Panc1 (cell line): ENCODE measurements at regions not wholly inside any gene's neighbourhood (a gene's known extent, or its start where the extent isn't known, plus 50 kb on each side); places are given as distances from the start of the nearest gene placed in this dataset.

ENCODE experiments used
- ATAC-seq: fragments of 200-7000 bp; cut with Tn5 transposase; 2 replicates; pipeline ENCODE4 v1.9.1; 2020; ENCODE audit warnings: mild to moderate bottlenecking, moderate library complexity
- BruUV-seq: library from RNA; stranded (reverse); fragments of 400-500 nt; replicated peaks from 2 replicates; lab custom pipeline; 2021; lab: Mats Ljungman, UMichigan
- CTCF ChIA-PET: fragments of 300-600 bp; sonication (Branson Sonifier 250); formaldehyde crosslinking; loops from one replicate; lab custom pipeline; 2022; ENCODE audit warnings: antibody characterized with exemption; lab: Charles Lee
- POLR2A ChIA-PET: fragments of 300-600 bp; sonication (Branson Sonifier 250); formaldehyde crosslinking; loops from one replicate; lab custom pipeline; 2022; ENCODE audit warnings: antibody characterized with exemption; lab: Charles Lee
- DNase-seq: peaks from one replicate; pipeline ENCODE4 v3.0.0-alpha.2; 2010; ENCODE audit warnings: low read depth, low spot score
- H3K27ac ChIP-seq: 2 replicates; pipeline ENCODE4 v1.5.1; 2011; ENCODE audit warnings: mild to moderate bottlenecking, low read length, inconsistent platforms
- H3K27me3 ChIP-seq: fragments of 200-500 bp; sonication (Bioruptor generic); 2 replicates; pipeline ENCODE4 v1.6.0; 2014; ENCODE audit warnings: low read length, inconsistent platforms; ENCODE audit not compliant: control insufficient read depth, insufficient read depth
- H3K36me3 ChIP-seq: fragments of 200-500 bp; sonication (Bioruptor generic); 2 replicates; pipeline ENCODE4 v1.5.1; 2014; ENCODE audit warnings: inconsistent platforms, mild to moderate bottlenecking, low read length, moderate library complexity; ENCODE audit not compliant: control insufficient read depth, insufficient read depth
- H3K4me1 ChIP-seq: 2 replicates; pipeline ENCODE4 v1.5.1; 2011; ENCODE audit warnings: inconsistent platforms, mild to moderate bottlenecking, low read length, moderate library complexity; ENCODE audit not compliant: control insufficient read depth, insufficient read depth
- H3K4me3 ChIP-seq, 2 experiments: 2 replicates each; pipeline ENCODE4 v1.5.1; 2011 to 2012; ENCODE audit warnings: low read depth in 2 of 2, low read length in 2 of 2, mild to moderate bottlenecking in 2 of 2, inconsistent platforms in 1 of 2, moderate library complexity in 1 of 2
- H3K9me3 ChIP-seq: fragments of 200-500 bp; sonication (Bioruptor generic); 2 replicates; pipeline ENCODE4 v1.5.1; 2014; ENCODE audit warnings: low read depth, mild to moderate bottlenecking, inconsistent platforms, low read length, moderate library complexity; ENCODE audit not compliant: control insufficient read depth, insufficient read depth
- CTCF ChIP-seq: fragments of 450-650 bp; IDR thresholded peaks from 2 replicates; pipeline ENCODE4 v1.5.1; 2017; ENCODE audit warnings: mild to moderate bottlenecking
- POLR2AphosphoS5 ChIP-seq: IDR thresholded peaks from 2 replicates; pipeline ENCODE4 v1.6.1; 2012; ENCODE audit warnings: mild to moderate bottlenecking, low read depth, low read length, moderate library complexity
- REST ChIP-seq, 2 experiments: IDR thresholded peaks; 2 replicates each; pipeline ENCODE4 v1.6.1; 2011 to 2012; ENCODE audit warnings: low read depth in 2 of 2, control low read depth in 1 of 2, low read length in 1 of 2, mild to moderate bottlenecking in 1 of 2, moderate library complexity in 1 of 2; ENCODE audit not compliant: insufficient read depth in 1 of 2
- SIN3A ChIP-seq: IDR thresholded peaks from 2 replicates; pipeline ENCODE4 v1.6.1; 2012; ENCODE audit warnings: low read depth, mild to moderate bottlenecking, low read length, moderate library complexity, borderline replicate concordance; ENCODE audit not compliant: insufficient read depth
- TCF7L2 ChIP-seq: IDR thresholded peaks from 2 replicates; pipeline ENCODE4 v1.6.1; 2011; ENCODE audit warnings: mild to moderate bottlenecking, low read depth, low read length, inconsistent platforms
- in situ Hi-C: cut with HindIII; loops from 2 replicates; pipeline ENCODE4 v1.10.0; 2016; ENCODE audit warnings: low sequenced_read_pairs, low pct_unique_long_range_greater_than_20kb
- intact Hi-C: fragments of 100-400 bp; cut with micrococcal nuclease; formaldehyde crosslinking; loops from one replicate; pipeline ENCODE4 v1.10.0; 2022; ENCODE audit not compliant: unreplicated experiment

- no peaks in the 10 kb centered on the region for H3K9me3 ChIP-seq
- ChIA-PET POLR2A (no interaction called here), CTCF (no interaction called here)
- no peak overlapping the region for H3K27ac ChIP-seq
- H3K4me1 ChIP-seq = no peaks in the 10 kb centered on the region
- in situ Hi-C loops = no loop called here
- H3K27me3 ChIP-seq = no peaks in the 10 kb centered on the region
- H3K4me3 ChIP-seq = no peak overlapping the region
- no peak for DNase-seq
- BruUV-seq = no TSS peak
- ATAC-seq = no peak
- H3K36me3 ChIP-seq = no peaks in the 10 kb centered on the region
- no peak for TF ChIP-seq CTCF
- no peak for TF ChIP-seq TCF7L2
- no peak for TF ChIP-seq POLR2AphosphoS5
- no peak for TF ChIP-seq REST (IDR thresholded peaks at IDR 0.05; ENCODE audit: insufficient read depth in 1 of 2, low read depth in 2 of 2, low read length in 1 of 2)
- no peak for TF ChIP-seq SIN3A
- intact Hi-C loops = no loop called here
Observed at GRCh38 chr4:100872811-100873210, 355.0 kb upstream of the EMCN start.

GRCh38 chr4:100870940-100871772 is 353.3 kb upstream of the EMCN start:
- POLR2A ChIA-PET = no interaction called here
- Histone ChIP-seq H3K9me3 (no peaks in the 10 kb centered on the region), H3K4me1 (no peaks in the 10 kb centered on the region), H3K27ac (no peak overlapping the region), H3K4me3 (no peak overlapping the region), H3K27me3 (no peaks in the 10 kb centered on the region), H3K36me3 (no peaks in the 10 kb centered on the region)
- no peak for ATAC-seq
- BruUV-seq = no TSS peak
- TF ChIP-seq POLR2AphosphoS5 = no peak
- no peak for TF ChIP-seq CTCF
- no peak for TF ChIP-seq REST (IDR thresholded peaks at IDR 0.05; ENCODE audit: insufficient read depth in 1 of 2, low read depth in 2 of 2, low read length in 1 of 2)
- TF ChIP-seq TCF7L2 = no peak
- TF ChIP-seq SIN3A = no peak
- in situ Hi-C loops (no loop called here), intact Hi-C loops (no loop called here)
- DNase-seq = no peak
- CTCF ChIA-PET = no interaction called here
